ENCODE measurements at regions not wholly inside any gene's neighbourhood (a gene's known extent, or its start where the extent isn't known, plus 50 kb on each side); places are given as distances from the start of the nearest gene placed in this dataset.

DNA sequence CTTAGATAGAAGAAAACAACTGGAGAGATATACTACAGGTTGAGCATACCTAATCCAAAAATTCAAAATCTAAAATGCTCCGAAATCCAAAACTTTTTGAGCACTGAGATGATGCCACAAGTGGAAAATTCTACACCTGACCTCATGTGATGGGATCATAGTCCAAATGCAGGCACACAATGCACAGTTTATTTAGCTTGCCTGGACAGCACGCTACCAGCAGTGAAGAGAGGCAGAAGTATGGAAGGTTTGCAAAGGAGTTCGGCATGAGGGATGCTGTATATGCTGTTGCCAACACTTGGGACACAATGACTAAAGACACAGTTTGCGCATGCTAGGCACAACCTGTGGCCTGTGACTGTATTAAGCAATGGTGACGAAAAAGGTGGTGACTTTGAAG, 58.1 kb upstream of the CAND1 start:
- FAIRE-seq (no peak), ATAC-seq (no peak), DNase-seq (ENCODE audit: extremely low read depth in 1 of 4, low spot score in 3 of 4) (no peak)
- Histone ChIP-seq H3K9me1 (ENCODE audit: control insufficient read depth, insufficient read depth, low read length) (no peaks in the 10 kb centered on the region), H3K9me3 (replicated peaks; ENCODE audit: control insufficient read depth, insufficient read depth, low read depth, low read length) (no peaks in the 10 kb centered on the region; the same call in 1 of the 2 replicates), H3K4me3 (no peak overlapping the region), H2AFZ (ENCODE audit: low read depth, low read length) (no peak overlapping the region), H3K4me1 (replicated peaks in 1 of 2; ENCODE audit: control insufficient read depth in 2 of 2, insufficient read depth in 2 of 2, low read length in 2 of 2) (no peaks in the 10 kb centered on the region), H3K27ac (ENCODE audit: extremely low read depth, low read depth, low read length) (no peak overlapping the region), H3K27me3 (ENCODE audit: control insufficient read depth in 2 of 2, insufficient read depth in 2 of 2, low read length in 2 of 2) (0 out of 5 replicates have a peak, but pooled peaks cover 0 to 4% of the 10 kb centered on the region in 2 experiments), H3K79me2 (ENCODE audit: control insufficient read depth, insufficient read depth, low read length) (no peaks in the 10 kb centered on the region), H4K20me1 (replicated peaks; ENCODE audit: control insufficient read depth, insufficient read depth, low read length) (no peaks in the 10 kb centered on the region), H3K9ac (ENCODE audit: insufficient read depth in 1 of 2, low read depth in 2 of 2, low read length in 2 of 2) (no peak overlapping the region), H3K4me2 (ENCODE audit: insufficient read depth, low read length) (no peak overlapping the region), H3K36me3 (ENCODE audit: control insufficient read depth, insufficient read depth, low read length) (no peaks in the 10 kb centered on the region)
- CTCF ChIA-PET (ENCODE audit: low intra/inter-chr PET ratio), result no interaction called here
- 0% methylated on average over 5 of the region's 5 CpGs for WGBS (ENCODE audit: insufficient coverage, low coverage, missing lambda C conversion rate)
- BruUV-seq (replicated peaks), result no TSS peak
- in situ Hi-C loops (cut with MboI) (no loop called here), intact Hi-C loops (cut with micrococcal nuclease) (no loop called here)
- POLR2A ChIA-PET, result no interaction called here
- TF ChIP-seq, protein P1, sequence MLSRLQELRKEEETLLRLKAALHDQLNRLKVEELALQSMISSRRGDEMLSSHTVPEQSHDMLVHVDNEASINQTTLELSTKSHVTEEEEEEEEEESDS (CRISPR knock-in tag; IDR thresholded peaks at IDR 0.05), result no peak
- TF ChIP-seq, protein P2, sequence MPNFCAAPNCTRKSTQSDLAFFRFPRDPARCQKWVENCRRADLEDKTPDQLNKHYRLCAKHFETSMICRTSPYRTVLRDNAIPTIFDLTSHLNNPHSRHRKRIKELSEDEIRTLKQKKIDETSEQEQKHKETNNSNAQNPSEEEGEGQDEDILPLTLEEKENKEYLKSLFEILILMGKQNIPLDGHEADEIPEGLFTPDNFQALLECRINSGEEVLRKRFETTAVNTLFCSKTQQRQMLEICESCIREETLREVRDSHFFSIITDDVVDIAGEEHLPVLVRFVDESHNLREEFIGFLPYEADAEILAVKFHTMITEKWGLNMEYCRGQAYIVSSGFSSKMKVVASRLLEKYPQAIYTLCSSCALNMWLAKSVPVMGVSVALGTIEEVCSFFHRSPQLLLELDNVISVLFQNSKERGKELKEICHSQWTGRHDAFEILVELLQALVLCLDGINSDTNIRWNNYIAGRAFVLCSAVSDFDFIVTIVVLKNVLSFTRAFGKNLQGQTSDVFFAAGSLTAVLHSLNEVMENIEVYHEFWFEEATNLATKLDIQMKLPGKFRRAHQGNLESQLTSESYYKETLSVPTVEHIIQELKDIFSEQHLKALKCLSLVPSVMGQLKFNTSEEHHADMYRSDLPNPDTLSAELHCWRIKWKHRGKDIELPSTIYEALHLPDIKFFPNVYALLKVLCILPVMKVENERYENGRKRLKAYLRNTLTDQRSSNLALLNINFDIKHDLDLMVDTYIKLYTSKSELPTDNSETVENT (CRISPR knock-in tag; IDR thresholded peaks at IDR 0.05), result no peak
- TF ChIP-seq SREBF2 (CRISPR knock-in tag; IDR thresholded peaks at IDR 0.05) (no peak), RFX5 (IDR thresholded peaks at IDR 0.05; ENCODE audit: low read depth, low read length) (no peak), SLC30A9 (CRISPR knock-in tag; IDR thresholded peaks at IDR 0.05) (no peak), ARID2 (IDR thresholded peaks at IDR 0.05) (no peak), PHF21A (IDR thresholded peaks at IDR 0.05; ENCODE audit: borderline replicate concordance, low read depth) (no peak), POLR3G (IDR thresholded peaks at IDR 0.05; ENCODE audit: extremely low read depth, insufficient read length, insufficient replicate concordance) (no peak), MCM3 (IDR thresholded peaks at IDR 0.05) (no peak)
- TF ChIP-seq, protein P3, sequence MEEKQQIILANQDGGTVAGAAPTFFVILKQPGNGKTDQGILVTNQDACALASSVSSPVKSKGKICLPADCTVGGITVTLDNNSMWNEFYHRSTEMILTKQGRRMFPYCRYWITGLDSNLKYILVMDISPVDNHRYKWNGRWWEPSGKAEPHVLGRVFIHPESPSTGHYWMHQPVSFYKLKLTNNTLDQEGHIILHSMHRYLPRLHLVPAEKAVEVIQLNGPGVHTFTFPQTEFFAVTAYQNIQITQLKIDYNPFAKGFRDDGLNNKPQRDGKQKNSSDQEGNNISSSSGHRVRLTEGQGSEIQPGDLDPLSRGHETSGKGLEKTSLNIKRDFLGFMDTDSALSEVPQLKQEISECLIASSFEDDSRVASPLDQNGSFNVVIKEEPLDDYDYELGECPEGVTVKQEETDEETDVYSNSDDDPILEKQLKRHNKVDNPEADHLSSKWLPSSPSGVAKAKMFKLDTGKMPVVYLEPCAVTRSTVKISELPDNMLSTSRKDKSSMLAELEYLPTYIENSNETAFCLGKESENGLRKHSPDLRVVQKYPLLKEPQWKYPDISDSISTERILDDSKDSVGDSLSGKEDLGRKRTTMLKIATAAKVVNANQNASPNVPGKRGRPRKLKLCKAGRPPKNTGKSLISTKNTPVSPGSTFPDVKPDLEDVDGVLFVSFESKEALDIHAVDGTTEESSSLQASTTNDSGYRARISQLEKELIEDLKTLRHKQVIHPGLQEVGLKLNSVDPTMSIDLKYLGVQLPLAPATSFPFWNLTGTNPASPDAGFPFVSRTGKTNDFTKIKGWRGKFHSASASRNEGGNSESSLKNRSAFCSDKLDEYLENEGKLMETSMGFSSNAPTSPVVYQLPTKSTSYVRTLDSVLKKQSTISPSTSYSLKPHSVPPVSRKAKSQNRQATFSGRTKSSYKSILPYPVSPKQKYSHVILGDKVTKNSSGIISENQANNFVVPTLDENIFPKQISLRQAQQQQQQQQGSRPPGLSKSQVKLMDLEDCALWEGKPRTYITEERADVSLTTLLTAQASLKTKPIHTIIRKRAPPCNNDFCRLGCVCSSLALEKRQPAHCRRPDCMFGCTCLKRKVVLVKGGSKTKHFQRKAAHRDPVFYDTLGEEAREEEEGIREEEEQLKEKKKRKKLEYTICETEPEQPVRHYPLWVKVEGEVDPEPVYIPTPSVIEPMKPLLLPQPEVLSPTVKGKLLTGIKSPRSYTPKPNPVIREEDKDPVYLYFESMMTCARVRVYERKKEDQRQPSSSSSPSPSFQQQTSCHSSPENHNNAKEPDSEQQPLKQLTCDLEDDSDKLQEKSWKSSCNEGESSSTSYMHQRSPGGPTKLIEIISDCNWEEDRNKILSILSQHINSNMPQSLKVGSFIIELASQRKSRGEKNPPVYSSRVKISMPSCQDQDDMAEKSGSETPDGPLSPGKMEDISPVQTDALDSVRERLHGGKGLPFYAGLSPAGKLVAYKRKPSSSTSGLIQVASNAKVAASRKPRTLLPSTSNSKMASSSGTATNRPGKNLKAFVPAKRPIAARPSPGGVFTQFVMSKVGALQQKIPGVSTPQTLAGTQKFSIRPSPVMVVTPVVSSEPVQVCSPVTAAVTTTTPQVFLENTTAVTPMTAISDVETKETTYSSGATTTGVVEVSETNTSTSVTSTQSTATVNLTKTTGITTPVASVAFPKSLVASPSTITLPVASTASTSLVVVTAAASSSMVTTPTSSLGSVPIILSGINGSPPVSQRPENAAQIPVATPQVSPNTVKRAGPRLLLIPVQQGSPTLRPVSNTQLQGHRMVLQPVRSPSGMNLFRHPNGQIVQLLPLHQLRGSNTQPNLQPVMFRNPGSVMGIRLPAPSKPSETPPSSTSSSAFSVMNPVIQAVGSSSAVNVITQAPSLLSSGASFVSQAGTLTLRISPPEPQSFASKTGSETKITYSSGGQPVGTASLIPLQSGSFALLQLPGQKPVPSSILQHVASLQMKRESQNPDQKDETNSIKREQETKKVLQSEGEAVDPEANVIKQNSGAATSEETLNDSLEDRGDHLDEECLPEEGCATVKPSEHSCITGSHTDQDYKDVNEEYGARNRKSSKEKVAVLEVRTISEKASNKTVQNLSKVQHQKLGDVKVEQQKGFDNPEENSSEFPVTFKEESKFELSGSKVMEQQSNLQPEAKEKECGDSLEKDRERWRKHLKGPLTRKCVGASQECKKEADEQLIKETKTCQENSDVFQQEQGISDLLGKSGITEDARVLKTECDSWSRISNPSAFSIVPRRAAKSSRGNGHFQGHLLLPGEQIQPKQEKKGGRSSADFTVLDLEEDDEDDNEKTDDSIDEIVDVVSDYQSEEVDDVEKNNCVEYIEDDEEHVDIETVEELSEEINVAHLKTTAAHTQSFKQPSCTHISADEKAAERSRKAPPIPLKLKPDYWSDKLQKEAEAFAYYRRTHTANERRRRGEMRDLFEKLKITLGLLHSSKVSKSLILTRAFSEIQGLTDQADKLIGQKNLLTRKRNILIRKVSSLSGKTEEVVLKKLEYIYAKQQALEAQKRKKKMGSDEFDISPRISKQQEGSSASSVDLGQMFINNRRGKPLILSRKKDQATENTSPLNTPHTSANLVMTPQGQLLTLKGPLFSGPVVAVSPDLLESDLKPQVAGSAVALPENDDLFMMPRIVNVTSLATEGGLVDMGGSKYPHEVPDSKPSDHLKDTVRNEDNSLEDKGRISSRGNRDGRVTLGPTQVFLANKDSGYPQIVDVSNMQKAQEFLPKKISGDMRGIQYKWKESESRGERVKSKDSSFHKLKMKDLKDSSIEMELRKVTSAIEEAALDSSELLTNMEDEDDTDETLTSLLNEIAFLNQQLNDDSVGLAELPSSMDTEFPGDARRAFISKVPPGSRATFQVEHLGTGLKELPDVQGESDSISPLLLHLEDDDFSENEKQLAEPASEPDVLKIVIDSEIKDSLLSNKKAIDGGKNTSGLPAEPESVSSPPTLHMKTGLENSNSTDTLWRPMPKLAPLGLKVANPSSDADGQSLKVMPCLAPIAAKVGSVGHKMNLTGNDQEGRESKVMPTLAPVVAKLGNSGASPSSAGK (IDR thresholded peaks at IDR 0.05), result no peak

Data from K562 (cell line).